CD4-positive, alpha-beta memory T cell (primary cell): ENCODE measurements at regions not wholly inside any gene's neighbourhood (a gene's known extent, or its start where the extent isn't known, plus 50 kb on each side); places are given as distances from the start of the nearest gene placed in this dataset.
"Not testable (repeated sequence)": the region's sequence is repeated elsewhere in the genome, so short reads cannot be mapped to it uniquely, and the experiment has no call there.

Experiments
- CTCF ChIA-PET: fragments of 350-600 bp; sonication (Branson Sonifier 250); formaldehyde crosslinking; loops from one replicate; lab custom pipeline; 2021; ENCODE audit warnings: inconsistent platforms; ENCODE audit not compliant: partially characterized antibody; lab: Charles Lee
- POLR2A ChIA-PET: fragments of 350-600 bp; sonication (Branson Sonifier 250); formaldehyde crosslinking; loops from one replicate; lab custom pipeline; 2021; ENCODE audit not compliant: partially characterized antibody; lab: Charles Lee
- DNase-seq, 5 donors: peaks; one replicate each; pipeline versions ENCODE4 v3.0.0 to v3.0.0-alpha.2; 2020 to 2022; ENCODE audit warnings: mixed read lengths in 1 of 5
- H3K27ac ChIP-seq: one replicate; pipeline ENCODE4 v1.7.0; 2013; ENCODE audit warnings: low read depth, low read length
- H3K27me3 ChIP-seq: 2 replicates; pipeline ENCODE4 v1.7.0; 2013; ENCODE audit warnings: mild to moderate bottlenecking, low read length, moderate library complexity; ENCODE audit not compliant: insufficient read depth
- H3K36me3 ChIP-seq: 2 replicates; pipeline ENCODE4 v1.7.0; 2013; ENCODE audit warnings: mild to moderate bottlenecking, low read length, moderate library complexity; ENCODE audit not compliant: insufficient read depth
- H3K4me1 ChIP-seq: 2 replicates; pipeline ENCODE4 v1.7.0; 2013; ENCODE audit warnings: mild to moderate bottlenecking, low read length, moderate library complexity; ENCODE audit not compliant: insufficient read depth
- H3K4me3 ChIP-seq, 2 donors: one replicate each; pipeline ENCODE4 v1.7.0; 2013; ENCODE audit warnings: low read length in 2 of 2, mild to moderate bottlenecking in 1 of 2
- H3K9me3 ChIP-seq, 2 donors: one replicate each; pipeline ENCODE4 v1.7.0; 2013; ENCODE audit warnings: low read length in 2 of 2, control low read depth in 1 of 2; ENCODE audit not compliant: control insufficient read depth in 1 of 2
- H3K27ac Mint-ChIP-seq, 7 donors: one replicate each; pipeline ENCODE4 v1.8.0; 2020 to 2021; ENCODE audit warnings: mixed read lengths in 7 of 7, mild to moderate bottlenecking in 6 of 7, inconsistent platforms in 3 of 7, moderate library complexity in 3 of 7
- H3K27me3 Mint-ChIP-seq, 2 donors: one replicate each; pipeline ENCODE4 v1.8.0; 2020 to 2021; ENCODE audit warnings: mixed read lengths in 2 of 2
- H3K36me3 Mint-ChIP-seq, 2 donors: one replicate each; pipeline ENCODE4 v1.8.0; 2020 to 2021; ENCODE audit warnings: mixed read lengths in 2 of 2, inconsistent platforms in 1 of 2, mild to moderate bottlenecking in 1 of 2
- H3K4me1 Mint-ChIP-seq, 4 donors: one replicate each; pipeline ENCODE4 v1.8.0; 2020 to 2021; ENCODE audit warnings: mixed read lengths in 4 of 4, mild to moderate bottlenecking in 1 of 4
- H3K4me3 Mint-ChIP-seq, 8 donors: one replicate each; pipeline ENCODE4 v1.8.0; 2020 to 2021; ENCODE audit warnings: mixed read lengths in 8 of 8, mild to moderate bottlenecking in 7 of 8, moderate library complexity in 6 of 8, inconsistent platforms in 3 of 8
- H3K9me3 Mint-ChIP-seq, 8 donors: one replicate each; pipeline ENCODE4 v1.8.0; 2020 to 2021; ENCODE audit warnings: mixed read lengths in 8 of 8, mild to moderate bottlenecking in 5 of 8, inconsistent platforms in 3 of 8, moderate library complexity in 1 of 8
- intact Hi-C: fragments of 100-400 bp; cut with micrococcal nuclease; formaldehyde crosslinking; loops from one replicate; pipeline ENCODE4 v1.15.1; 2023

DNA sequence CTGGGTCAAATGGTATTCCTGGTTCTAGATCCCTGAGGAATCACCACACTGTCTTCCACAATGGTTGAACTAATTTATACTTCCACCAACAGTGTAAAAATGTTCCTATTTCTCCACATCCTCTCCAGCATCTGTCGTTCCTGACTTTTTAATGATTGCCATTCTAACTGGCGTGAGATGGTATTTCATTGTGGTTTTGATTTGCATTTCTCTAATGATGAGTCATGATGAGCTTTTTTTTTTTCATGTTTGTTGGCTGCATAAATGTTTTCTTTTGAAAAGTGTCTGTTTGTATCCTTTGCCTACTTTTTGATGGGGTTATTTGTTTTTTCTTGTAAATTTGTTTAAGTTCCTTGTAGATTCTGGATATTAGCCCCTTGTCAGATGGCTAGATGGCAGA, 214.4 kb upstream of the HS3ST1 start:
- H3K4me1 Mint-ChIP-seq, H3K36me3 Mint-ChIP-seq, H3K9me3 ChIP-seq, H3K36me3 ChIP-seq, DNase-seq, H3K27ac Mint-ChIP-seq, H3K4me1 ChIP-seq, intact Hi-C loops, POLR2A ChIA-PET, H3K27me3 ChIP-seq, H3K4me3 ChIP-seq, CTCF ChIA-PET, H3K27ac ChIP-seq: not testable (repeated sequence)
- Mint-ChIP-seq H3K4me3 (peak overlapping the region in 1 of 8 donors; percentile 22), H3K27me3 (peaks cover 10 to 11% of the 10 kb centered on the region in 2 donors), H3K9me3 (peaks cover 0 to 13% (median 7%) of the 10 kb centered on the region in 8 donors)

DNA sequence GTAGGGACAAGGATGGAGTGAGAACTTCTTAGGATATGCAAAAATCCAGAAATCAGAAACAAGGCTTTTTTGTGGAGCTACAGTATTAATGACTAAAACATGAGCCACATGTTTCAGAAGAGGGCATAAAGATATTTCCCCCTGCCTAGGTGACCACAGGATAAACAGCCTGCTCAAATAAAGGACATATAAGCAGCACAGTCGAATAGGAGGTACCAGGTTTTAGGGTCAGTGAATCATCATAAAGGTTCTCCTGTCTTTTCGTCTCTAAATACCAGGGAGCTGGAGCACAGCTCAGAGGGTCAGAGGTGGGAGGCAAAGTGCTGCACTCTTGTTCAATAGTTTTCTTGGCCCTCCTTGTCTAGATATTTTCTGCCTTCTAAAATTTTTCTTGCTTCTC, 211.9 kb upstream of the HS3ST1 start:
- Histone ChIP-seq H3K9me3 (no peaks in the 10 kb centered on the region), H3K4me1 (no peaks in the 10 kb centered on the region), H3K36me3 (no peaks in the 10 kb centered on the region), H3K27me3 (no peaks in the 10 kb centered on the region), H3K4me3 (no peak overlapping the region), H3K27ac (no peak overlapping the region)
- Mint-ChIP-seq H3K27me3 (peaks cover 6% of the 10 kb centered on the region in 2 donors), H3K9me3 (peaks cover 0 to 13% (median 7%) of the 10 kb centered on the region in 8 donors), H3K36me3 (no peaks in the 10 kb centered on the region), H3K4me1 (no peaks in the 10 kb centered on the region), H3K27ac (no peak overlapping the region), H3K4me3 (no peak overlapping the region)
- POLR2A ChIA-PET = no interaction called here
- DNase-seq = no peak
- CTCF ChIA-PET = no interaction called here
- intact Hi-C loops = no loop called here

DNA sequence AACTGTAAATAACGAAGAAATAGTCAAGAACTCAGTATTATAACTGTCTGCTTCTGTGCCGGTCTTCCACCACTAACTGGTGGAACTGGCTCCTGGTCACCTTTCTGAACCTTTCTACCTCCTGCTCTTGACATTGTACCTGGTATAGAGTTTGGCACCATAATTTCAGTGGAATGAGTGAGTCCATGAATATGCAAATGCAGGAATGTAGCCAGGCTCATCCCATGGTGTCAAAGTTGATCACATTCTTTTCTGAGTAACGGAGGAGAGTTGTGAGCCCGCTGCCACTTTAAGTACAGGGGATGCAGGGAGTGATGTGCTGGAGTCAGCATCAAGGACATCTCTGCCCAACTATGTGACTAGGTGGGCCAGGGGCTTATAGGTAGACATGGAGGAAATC, 207.9 kb upstream of the HS3ST1 start:
- no peak for DNase-seq
- intact Hi-C loops = no loop called here
- no peak overlapping the region for H3K4me3 Mint-ChIP-seq
- H3K36me3 Mint-ChIP-seq = no peaks in the 10 kb centered on the region
- H3K9me3 Mint-ChIP-seq = peaks cover 0 to 10% (median 6%) of the 10 kb centered on the region in 8 donors
- no peaks in the 10 kb centered on the region for H3K27me3 ChIP-seq
- no peak overlapping the region for H3K4me3 ChIP-seq
- H3K4me1 Mint-ChIP-seq = no peaks in the 10 kb centered on the region
- no peaks in the 10 kb centered on the region for H3K4me1 ChIP-seq
- POLR2A ChIA-PET = no interaction called here
- no peaks in the 10 kb centered on the region for H3K9me3 ChIP-seq
- H3K36me3 ChIP-seq = no peaks in the 10 kb centered on the region
- no peak overlapping the region for H3K27ac Mint-ChIP-seq
- no peak overlapping the region for H3K27ac ChIP-seq
- CTCF ChIA-PET = no interaction called here
- peaks cover 0 to 3% of the 10 kb centered on the region in 2 donors for H3K27me3 Mint-ChIP-seq

DNA sequence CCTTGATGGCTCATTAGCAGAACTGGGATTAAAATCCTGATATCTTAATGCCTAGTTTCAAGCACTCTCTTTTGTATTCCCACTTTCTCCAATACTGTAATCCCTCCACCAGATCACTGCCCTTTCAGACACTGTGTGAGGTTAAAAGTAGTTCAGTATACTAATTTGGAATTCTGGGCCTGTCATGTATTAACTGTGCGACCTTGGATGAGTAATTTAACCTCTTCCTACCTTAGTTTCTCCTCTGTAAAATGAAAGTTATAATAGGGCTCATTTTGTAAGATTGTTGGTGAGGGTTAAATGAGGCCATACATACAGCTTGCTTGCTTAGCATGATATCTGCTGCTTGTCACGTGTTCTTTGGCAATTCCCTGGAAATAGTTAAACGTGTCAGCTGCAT, 207.3 kb upstream of the HS3ST1 start:
- intact Hi-C loops = no loop called here
- Mint-ChIP-seq H3K4me3 (no peak overlapping the region), H3K27me3 (peaks cover 0 to 3% of the 10 kb centered on the region in 2 donors), H3K4me1 (no peaks in the 10 kb centered on the region), H3K27ac (no peak overlapping the region), H3K36me3 (no peaks in the 10 kb centered on the region), H3K9me3 (peaks cover 0 to 10% (median 6%) of the 10 kb centered on the region in 8 donors)
- H3K4me1 ChIP-seq = no peaks in the 10 kb centered on the region
- no peaks in the 10 kb centered on the region for H3K36me3 ChIP-seq
- H3K27ac ChIP-seq = no peak overlapping the region
- DNase-seq = no peak
- H3K27me3 ChIP-seq = no peaks in the 10 kb centered on the region
- no peaks in the 10 kb centered on the region for H3K9me3 ChIP-seq
- no peak overlapping the region for H3K4me3 ChIP-seq
- ChIA-PET CTCF (no interaction called here), POLR2A (no interaction called here)

DNA sequence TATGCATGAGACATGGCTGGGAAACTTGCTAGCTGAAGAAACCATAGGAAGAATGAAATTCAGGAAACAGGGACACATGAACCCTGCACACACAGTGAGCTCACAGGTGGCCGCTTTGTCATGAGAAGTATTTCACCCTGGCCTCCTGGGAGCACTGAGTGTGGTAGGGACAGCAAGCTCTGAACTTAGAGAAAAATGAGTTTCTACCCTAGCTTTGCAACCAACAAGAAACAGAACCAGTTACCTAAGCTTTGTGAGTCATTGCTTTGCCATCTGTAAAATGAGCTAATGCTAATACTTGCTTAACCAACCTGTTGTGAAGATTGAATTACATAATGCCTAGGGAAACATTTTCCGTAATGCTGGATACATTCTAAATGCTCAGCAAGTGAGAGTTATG, 206.6 kb upstream of the HS3ST1 start:
- Histone ChIP-seq H3K27ac (no peak overlapping the region), H3K27me3 (no peaks in the 10 kb centered on the region), H3K9me3 (no peaks in the 10 kb centered on the region), H3K4me1 (no peaks in the 10 kb centered on the region), H3K4me3 (no peak overlapping the region), H3K36me3 (no peaks in the 10 kb centered on the region)
- peaks cover 0 to 10% (median 6%) of the 10 kb centered on the region in 8 donors for H3K9me3 Mint-ChIP-seq
- no peak overlapping the region for H3K4me3 Mint-ChIP-seq
- H3K27ac Mint-ChIP-seq = no peak overlapping the region
- DNase-seq = no peak
- ChIA-PET POLR2A (no interaction called here), CTCF (interaction anchor here (1.0 kb wide), 1 partner anchor 11 kb away, joined by 3 read pairs; no protein-coding TSS in a partner anchor)
- no peaks in the 10 kb centered on the region for H3K4me1 Mint-ChIP-seq
- intact Hi-C loops = no loop called here
- no peaks in the 10 kb centered on the region for H3K36me3 Mint-ChIP-seq
- H3K27me3 Mint-ChIP-seq = peaks cover 0 to 2% of the 10 kb centered on the region in 2 donors

DNA sequence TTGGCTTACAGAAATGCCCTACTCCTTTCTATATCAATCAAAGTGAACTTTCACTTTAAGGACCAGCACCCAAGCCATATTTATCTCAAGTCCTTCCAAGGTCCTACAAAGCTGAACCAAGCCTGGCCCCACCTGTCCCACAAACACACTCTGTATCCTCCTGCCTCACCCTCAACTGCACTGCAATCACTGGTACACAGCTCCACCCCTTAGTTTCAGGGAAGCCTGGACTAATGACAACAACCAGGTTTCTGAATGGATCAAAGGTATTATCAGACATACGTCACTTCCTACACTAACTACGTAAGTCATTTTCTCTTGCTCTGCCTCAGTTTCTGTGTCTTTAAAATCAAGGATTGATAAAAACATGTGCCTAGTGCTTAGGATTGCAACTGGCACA, 205.6 kb upstream of the HS3ST1 start:
- Histone ChIP-seq H3K27me3 (no peaks in the 10 kb centered on the region), H3K4me3 (no peak overlapping the region), H3K36me3 (no peaks in the 10 kb centered on the region), H3K27ac (no peak overlapping the region), H3K4me1 (no peaks in the 10 kb centered on the region), H3K9me3 (no peaks in the 10 kb centered on the region)
- no peaks in the 10 kb centered on the region for H3K36me3 Mint-ChIP-seq
- no peak for DNase-seq
- intact Hi-C loops = no loop called here
- ChIA-PET CTCF (no interaction called here), POLR2A (no interaction called here)
- H3K27ac Mint-ChIP-seq = no peak overlapping the region
- no peak overlapping the region for H3K4me3 Mint-ChIP-seq
- no peaks in the 10 kb centered on the region for H3K4me1 Mint-ChIP-seq
- H3K27me3 Mint-ChIP-seq = no peaks in the 10 kb centered on the region
- H3K9me3 Mint-ChIP-seq = peaks cover 0 to 9% (median 5%) of the 10 kb centered on the region in 8 donors

DNA sequence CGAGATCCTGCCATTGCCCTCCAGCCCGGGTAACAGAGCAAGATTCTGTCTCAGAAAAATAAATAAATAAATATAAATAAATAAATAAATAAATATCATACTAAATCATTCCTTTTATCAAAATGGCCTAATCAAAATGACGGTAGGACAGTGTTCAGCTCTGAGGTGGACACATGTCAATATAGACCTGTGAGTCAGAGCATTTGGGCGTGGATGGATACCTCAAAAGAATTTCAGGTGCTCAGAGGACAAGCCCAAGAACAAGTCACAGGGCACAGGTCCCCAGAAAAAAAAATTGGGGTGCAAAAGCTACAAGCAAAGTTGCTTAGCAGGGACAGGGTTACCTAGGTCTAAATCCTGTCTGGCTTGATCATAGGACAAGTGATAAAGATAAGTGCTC, 204.7 kb upstream of the HS3ST1 start:
- Histone ChIP-seq H3K27me3 (no peaks in the 10 kb centered on the region), H3K4me1 (no peaks in the 10 kb centered on the region), H3K4me3 (no peak overlapping the region), H3K36me3 (no peaks in the 10 kb centered on the region), H3K27ac (no peak overlapping the region), H3K9me3 (no peaks in the 10 kb centered on the region)
- peaks cover 0 to 1% (median 0%) of the 10 kb centered on the region in 8 donors for H3K9me3 Mint-ChIP-seq
- no peaks in the 10 kb centered on the region for H3K36me3 Mint-ChIP-seq
- H3K4me3 Mint-ChIP-seq = no peak overlapping the region
- DNase-seq = no peak
- H3K27me3 Mint-ChIP-seq = no peaks in the 10 kb centered on the region
- H3K4me1 Mint-ChIP-seq = no peaks in the 10 kb centered on the region
- intact Hi-C loops = no loop called here
- CTCF ChIA-PET = no interaction called here
- POLR2A ChIA-PET = no interaction called here
- no peak overlapping the region for H3K27ac Mint-ChIP-seq

DNA sequence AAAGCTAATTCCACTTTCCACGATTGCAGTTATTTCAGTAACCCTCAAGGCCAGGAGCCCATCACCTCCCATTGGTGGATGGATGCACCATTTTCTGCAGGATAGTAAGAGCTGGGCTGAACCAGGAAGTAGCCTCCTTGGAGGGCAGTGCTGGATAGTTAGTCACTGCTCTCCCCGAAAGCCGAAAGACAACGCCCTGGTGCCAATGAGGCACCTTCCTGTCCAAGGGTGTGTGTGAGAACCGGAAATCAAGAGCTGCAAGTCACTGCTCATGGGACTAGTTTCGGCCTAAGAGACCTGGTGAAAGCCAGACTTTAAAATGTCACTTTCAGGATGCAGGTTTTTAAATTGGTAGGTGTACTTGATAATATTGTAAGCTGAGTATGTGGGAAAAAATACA, 203.8 kb upstream of the HS3ST1 start:
- no peaks in the 10 kb centered on the region for H3K4me1 Mint-ChIP-seq
- H3K27ac ChIP-seq = no peak overlapping the region
- H3K4me3 Mint-ChIP-seq = no peak overlapping the region
- H3K36me3 Mint-ChIP-seq = no peaks in the 10 kb centered on the region
- DNase-seq = no peak
- POLR2A ChIA-PET = no interaction called here
- H3K36me3 ChIP-seq = no peaks in the 10 kb centered on the region
- H3K9me3 Mint-ChIP-seq = no peaks in the 10 kb centered on the region
- no peaks in the 10 kb centered on the region for H3K4me1 ChIP-seq
- CTCF ChIA-PET = no interaction called here
- no peaks in the 10 kb centered on the region for H3K27me3 ChIP-seq
- intact Hi-C loops = no loop called here
- H3K27ac Mint-ChIP-seq = no peak overlapping the region
- H3K4me3 ChIP-seq = no peak overlapping the region
- no peaks in the 10 kb centered on the region for H3K9me3 ChIP-seq
- no peaks in the 10 kb centered on the region for H3K27me3 Mint-ChIP-seq
